ENCODE measurements at regions not wholly inside any gene's neighbourhood (a gene's known extent, or its start where the extent isn't known, plus 50 kb on each side); places are given as distances from the start of the nearest gene placed in this dataset.

DNA sequence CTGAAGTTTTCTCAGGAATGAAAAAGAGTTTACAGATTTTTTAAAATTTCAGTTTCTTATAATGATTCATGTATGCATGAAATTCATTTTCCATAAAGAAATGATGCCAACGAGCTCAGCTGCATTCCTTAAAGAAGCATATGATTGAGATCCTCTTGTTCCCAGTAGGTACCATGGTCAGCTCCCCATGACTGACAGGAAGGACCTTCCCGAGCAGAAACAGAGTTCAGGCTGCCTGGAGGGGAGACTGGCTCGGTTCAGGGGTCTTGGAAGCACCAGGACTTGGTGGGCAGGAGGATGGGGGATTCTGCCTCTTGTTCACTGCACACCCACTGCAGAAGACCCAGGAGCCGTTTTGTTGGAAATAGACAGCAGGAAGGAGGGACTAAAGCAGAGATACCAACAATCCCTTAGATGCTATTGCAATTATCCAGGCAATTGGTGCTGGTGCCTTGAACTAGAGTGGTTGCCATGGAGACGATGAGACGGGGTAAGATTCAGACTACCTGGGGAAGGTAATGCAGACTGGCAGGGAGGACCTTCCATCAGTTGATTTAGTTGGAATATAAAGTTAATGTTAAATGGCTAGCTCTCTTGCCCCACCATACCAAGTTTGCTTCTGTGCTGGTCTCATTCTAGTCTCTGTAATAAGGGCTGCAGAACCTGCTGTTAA, 447.8 kb downstream of the MTRR start:
- no peak for DNase-seq (ENCODE audit: low spot score)
- FAIRE-seq: no peak

DNA sequence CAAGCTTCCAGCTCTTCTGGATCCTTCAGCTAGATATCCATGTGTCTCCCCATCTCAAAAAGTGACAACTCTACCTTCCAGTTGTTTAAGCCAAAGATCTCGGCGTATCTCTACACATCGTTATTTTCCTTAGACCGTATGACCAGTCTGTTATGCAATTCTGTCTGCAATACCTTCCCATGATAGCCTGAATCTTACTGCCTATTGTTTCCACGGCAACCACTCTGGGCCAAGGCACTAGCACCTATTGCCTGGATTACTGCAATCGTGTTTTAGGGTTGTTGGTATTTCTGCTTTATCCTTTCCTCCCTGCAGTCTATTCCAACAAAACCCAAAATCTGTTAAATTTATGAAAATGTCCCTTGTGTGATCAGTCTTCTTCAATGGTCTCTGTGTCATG, 448.4 kb downstream of the MTRR start:
- FAIRE-seq (no peak), DNase-seq (ENCODE audit: low spot score) (no peak)

DNA sequence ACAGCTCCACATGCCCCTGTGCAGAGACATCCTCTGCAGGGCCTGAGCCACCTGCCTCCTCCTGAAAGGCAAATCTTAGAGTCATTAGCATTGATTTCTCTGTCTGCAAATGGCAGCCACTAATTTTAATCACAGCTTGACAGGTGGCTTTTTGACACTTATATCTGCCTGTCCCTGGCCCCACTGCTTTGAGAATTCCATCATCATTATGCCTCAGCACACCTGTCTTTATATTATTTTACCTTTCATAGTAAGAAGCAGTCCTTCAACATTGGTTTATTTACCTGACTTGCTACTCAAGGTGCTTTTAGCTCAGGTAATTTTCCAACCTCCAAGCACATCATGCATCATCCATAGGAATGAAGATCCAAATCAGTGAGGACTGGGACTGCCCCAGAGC, 451.3 kb downstream of the MTRR start:
- FAIRE-seq (no peak), DNase-seq (ENCODE audit: low spot score) (no peak)

DNA sequence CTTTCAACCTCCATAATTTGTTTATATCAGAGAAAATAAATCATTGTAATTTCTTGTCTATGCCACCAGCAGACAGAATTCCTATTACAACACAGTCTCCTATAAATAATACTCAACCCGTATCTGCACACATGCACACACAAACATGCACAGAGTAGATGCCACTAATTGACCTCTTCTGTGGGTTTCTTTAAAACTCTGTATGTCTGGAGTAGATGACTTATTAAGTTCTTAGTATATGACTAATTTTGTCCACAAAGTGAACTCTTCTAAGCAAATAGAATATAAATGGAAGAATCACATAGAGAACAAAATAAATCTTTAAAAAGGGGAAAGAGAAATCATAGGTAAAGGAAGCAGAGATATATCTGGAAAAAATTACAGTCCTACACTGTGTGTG, 452.3 kb downstream of the MTRR start:
- no peak for DNase-seq (ENCODE audit: low spot score)
- no peak for FAIRE-seq

DNA sequence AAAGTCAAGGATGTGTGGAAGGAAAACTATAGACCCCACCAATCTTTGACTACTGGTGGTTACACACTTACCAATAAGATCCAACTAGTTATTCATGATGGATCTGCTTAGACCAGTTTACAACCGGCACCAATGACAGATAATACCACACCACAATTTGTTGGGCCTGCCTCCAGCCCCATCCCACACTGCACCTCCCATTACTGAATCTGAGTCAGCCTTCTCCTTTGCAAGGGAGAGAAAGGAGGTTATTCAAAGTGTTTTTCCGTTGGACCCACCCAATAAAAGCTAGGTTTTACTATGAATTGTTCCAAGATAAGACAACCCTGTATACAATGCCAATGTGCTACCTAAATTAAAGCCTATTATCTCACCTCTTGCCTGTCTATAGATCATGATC, 453.5 kb downstream of the MTRR start:
- no peak for FAIRE-seq

DNA sequence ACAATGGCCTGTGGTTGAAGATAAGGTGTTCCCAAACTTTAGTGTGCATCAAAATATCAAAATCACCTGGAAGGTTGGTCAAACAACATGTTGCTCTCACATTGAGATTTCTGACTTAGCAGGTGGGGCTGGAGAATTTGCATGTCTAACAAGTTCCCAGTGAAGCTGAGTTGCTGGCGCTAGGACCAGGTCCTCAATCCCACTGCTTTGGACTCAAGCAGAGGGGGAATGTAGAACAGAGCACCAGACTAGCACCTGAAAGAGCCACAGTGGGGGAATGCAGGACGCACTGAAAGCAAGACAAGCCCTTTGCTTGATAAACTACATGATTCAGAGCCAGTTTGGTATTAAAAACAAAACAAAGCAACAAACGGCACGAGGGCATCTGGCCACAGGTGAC, 458.1 kb downstream of the MTRR start:
- DNase-seq (ENCODE audit: low spot score) (no peak), FAIRE-seq (no peak)

More for the DNA sequence above, 453.5 kb downstream of the MTRR start:
- DNase-seq (ENCODE audit: low spot score): no peak

DNA sequence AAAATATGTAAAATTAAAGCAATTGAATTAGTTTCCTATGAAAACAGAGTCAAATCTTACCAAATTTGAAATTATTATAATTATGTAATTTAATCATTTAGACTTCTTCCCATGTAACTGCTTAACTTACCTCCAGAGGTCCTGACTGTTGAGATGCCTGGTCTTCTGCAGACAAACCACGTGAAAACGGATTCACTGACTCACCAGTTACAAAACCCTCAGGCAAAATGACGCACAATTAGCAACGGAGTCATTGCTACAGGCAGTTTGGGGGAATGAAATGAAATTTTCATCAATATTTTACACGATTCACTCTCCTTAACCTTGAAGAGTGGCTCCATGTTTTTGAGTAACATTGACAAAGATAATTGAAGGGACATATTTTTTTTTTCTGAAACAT, 460.8 kb downstream of the MTRR start:
- no peak for DNase-seq (ENCODE audit: low spot score)
- no peak for FAIRE-seq

DNA sequence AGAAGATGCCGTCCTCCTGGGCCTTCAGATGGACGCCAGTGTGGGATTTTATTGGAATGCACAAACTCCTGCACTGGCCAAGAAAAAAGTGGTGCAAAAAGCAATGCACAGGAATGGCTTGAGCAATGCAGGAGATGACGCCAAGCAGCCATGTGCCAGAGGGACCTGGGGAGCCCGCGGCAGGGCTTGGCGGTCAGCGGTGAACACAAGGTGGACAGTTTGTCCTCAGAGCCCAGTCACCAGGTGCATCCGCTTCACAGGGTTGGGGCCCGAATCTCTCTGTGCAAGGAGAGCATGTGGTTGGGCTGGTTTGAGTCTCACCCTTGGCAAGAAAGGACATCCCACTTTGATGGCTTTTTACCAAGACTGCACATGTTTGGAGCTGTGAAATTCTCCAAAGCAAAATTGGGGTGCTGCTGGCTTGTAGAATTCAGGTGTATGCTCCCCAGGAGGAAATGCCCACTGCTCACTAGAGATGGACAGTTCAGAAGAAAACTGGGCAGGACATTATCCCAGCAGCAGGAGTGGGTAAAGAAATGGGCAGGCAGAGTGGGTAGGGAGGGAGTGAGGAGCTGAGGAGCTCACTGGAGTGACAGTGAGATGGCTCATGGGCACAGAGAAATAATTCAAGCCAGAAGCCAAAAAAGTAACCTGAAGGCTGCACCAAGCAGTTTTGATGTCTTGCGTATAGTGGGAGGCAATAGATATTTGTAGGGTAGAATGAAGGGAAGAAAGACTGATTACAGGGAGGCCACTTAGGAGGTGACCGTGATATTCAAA, 463.9 kb downstream of the MTRR start:
- FAIRE-seq: no peak

DNA sequence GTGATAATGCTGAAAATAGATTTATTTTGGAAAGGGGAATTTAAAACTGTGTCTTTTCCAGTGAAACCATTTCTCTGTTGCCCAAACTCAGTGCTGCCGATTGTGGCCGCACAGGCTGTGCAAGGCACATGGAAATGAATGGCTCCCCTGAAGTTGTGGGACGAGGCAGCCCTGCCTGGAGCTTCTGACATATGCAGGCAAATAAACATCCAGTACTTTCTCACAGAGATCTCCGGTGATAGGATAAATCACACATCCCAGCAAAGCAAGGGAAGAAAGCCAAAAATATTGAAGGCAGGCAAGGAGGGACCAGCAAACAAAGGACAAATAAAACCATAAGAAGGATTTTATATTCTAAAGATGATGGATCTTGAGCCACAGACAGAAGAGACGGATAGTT, 464.5 kb downstream of the MTRR start:
- DNase-seq (ENCODE audit: low spot score) (no peak), FAIRE-seq (no peak)

More for the DNA sequence above, 463.9 kb downstream of the MTRR start:
- DNase-seq (ENCODE audit: low spot score): no peak

DNA sequence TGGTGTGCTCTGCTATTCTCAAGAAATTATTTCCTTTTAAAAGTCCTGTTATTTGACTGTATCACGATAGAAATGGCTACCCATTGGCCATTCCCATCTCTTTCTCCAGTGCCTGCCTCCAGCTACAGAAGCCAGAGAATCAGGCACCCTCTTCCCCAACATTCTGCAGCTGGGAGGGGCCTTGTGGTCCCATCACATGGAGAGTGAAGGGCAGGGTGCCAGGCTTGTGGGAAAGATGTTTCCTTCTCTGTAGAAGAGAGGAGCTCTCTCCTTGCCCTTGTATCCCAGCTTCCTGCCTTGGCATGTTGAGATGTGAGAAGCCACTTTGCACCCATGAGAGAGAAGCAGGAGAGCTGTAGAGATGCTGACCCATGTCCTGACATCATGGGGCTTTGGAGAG, 465.0 kb downstream of the MTRR start:
- DNase-seq (ENCODE audit: low spot score) (no peak), FAIRE-seq (no peak)

DNA sequence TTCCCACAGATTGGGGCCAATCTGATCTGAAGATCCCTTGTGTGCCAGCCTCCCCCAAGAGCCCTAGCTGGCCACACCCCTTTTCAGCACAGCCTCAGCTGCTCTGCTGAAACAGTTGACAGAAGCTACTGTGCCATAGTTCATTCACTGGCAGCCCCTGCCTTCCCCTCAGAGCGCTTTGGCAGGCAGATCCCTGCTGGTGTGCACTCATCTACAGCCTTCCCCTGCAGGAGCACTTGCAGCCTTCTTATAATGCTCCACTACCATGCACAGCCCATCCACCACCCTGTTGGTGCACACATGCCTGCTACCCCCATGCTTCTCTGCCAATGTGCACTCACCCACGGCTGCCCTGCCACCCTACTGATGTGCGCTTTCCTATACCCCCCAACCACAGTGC, 471.3 kb downstream of the MTRR start:
- no peak for DNase-seq (ENCODE audit: low spot score)
- peak; percentile 5 for FAIRE-seq

DNA sequence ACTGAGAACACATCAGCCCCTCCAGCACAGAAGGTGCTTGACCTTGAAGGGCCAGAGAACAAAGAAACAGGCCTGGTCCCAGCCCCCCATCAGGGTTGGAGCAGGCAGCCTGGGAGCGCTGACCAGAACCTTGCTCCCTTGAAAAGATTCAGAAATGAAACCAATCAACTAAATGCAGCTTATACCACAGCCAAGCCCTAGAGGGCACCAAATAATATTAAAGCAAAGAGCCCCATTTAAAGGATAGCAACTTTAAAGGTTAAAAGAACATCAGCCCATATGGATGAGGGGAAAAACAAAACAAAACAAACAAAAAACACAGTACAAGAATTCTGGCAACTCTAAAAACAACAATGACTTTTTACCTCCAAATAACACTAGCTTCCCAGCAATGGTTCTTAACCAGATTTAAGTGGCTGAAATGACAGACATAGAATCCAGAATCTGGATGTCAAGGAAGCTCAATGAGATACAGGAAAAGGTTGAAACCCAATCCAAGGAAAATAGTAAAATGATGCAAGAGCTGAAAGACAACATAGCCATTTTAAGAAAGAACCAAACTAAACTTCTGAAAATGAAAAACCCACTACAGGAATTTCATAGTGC, 471.9 kb downstream of the MTRR start:
- DNase-seq (ENCODE audit: low spot score): peak; percentile 50
- no peak for FAIRE-seq

DNA sequence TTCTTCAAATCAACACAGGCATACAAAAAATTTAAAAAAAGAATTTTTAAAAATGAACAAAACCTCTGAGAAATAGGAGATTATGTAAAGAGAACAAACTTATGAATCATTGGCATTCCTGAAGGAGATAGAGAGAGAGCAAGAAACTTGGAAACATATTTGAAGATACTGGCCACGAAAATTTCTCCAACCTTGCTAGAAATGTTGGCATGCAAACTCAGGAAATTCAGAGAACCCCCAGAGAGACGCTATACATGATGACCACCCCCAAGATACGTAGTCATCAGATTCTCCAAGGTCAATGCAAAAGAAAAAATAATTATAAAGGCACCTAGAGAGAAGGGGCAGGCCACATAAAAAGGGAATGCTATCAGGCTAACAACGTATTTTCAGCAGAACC, 472.5 kb downstream of the MTRR start:
- DNase-seq (ENCODE audit: low spot score): no peak

DNA sequence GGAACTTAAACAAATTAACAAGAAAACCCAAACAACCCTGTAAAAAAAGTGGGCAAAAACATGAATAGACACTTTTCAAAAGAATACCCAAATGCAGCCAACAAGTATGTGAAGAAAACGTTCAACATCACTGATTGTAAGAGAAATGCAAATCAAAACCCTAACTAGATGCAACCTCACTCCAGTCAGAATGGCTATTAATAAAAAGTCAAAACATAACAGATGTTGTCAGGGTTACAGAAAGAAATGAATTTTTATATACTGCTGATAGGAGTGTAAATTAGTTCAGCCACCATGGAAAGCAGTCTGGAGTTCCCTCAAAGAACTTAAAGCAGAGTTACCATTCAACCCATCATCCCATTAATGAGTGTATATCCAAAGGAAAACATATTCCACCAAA, 479.0 kb downstream of the MTRR start:
- DNase-seq (ENCODE audit: low spot score) (no peak), FAIRE-seq (no peak)

More for the DNA sequence above, 472.5 kb downstream of the MTRR start:
- FAIRE-seq: no peak

DNA sequence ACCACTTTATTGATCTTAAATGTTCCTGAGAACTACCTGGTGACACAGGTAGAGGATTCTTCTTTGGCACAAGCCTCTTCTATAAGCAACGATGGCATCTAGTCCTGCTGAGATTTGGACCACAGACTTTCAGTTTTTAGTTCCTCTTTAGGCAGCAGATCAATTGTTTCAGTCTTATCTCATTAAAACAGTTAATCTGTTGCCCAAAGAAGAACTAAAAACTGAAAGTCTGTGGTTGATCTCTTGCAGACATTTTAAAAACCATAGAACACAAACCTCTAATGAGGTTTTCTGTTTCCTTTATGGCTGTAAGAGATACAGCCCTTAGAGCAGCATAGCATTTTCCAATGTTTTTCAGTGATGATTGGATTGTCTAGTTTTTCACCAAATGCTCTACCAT, 480.9 kb downstream of the MTRR start:
- FAIRE-seq (no peak), DNase-seq (ENCODE audit: low spot score) (no peak)

DNA sequence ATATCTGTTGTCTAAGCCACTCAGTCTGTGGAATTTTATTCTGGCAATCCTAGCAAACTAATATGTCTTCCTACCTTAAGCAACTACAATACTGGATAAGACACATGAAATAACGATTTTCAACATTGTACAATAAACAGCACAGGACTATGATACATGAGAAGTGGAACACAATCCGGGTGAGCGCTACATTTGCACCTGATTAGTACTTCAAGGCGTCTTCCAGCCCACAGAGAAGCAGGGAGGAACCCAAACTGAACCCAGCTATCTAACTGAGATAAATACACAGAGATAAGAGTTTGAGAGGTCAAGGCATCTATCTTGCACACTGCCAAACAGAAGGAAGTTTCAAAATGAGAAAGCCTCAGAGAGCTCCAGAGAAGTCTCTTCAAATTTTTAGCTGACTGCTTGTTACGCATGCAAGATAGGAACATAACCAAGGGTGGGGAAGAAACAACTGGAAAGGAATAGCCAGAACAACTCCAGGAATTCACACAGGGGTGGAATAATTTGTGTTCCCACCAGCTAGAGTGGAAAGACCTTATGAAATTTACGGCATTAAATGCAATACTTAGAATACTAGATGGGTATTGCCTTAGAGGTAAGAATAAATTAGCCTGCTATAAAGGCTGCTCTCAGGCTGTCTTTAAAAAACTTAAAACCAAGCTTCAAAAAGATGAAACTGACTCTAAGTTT, 481.8 kb downstream of the MTRR start:
- no peak for DNase-seq (ENCODE audit: low spot score)
- FAIRE-seq: no peak

DNA sequence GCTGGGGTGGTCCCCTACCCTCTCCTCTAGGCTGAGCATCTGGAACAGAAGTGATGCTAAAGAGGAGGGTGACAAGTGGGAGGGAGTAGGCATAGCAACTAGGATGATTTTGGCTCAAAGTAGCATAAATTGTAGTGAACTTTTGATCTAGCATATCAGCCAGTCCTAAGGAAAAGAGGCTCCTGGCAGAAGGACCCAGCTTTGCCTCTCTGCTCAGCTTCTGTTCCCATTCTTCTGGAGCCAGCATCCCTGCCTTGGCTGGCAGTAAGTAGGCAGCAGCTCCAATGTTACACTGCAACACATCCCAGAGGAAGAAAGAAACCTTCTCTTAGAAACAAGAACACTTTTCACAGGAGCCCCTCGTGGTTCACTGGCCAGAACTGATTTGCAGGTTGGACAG, 487.0 kb downstream of the MTRR start:
- DNase-seq (ENCODE audit: low spot score) (no peak), FAIRE-seq (no peak)

DNA sequence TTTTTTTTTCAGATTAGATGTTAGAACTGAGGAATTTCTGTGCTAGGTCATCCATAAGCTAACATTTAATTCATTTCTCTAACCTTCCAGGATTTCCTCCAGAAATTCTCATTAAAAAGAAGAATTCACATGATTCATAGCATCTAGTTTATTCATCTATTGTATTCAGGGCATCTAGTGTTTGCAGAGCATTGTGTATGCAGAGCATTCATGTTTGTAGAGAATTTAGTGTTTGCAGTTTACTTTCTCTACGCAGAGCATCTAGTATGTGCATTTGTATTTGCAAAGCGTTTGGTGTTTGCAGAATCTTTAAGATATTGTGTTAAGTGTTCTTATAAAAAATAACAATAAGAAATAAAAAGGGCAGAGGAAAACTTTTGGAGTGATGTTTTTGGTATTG, 491.1 kb downstream of the MTRR start:
- no peak for FAIRE-seq
- no peak for DNase-seq (ENCODE audit: low spot score)

DNA sequence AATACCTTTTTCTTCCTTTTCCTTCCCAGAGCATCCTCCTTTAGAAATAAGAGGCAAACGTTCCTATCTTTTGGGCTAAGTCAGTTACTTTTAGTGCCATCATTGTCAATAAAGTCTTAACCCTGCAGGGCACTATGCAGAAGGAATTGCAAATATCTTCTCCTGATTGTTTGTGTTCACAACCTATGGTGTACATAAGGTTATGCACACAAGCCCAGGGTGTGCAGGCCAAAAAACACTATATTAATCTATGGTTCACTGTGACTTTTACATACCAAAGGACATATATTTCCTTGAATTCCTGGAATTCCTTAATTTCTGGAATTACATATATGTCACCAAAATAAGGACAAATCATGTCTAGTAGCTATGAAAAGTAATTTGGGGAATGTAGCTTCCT, 493.5 kb downstream of the MTRR start:
- FAIRE-seq (no peak), DNase-seq (ENCODE audit: low spot score) (no peak)

DNA sequence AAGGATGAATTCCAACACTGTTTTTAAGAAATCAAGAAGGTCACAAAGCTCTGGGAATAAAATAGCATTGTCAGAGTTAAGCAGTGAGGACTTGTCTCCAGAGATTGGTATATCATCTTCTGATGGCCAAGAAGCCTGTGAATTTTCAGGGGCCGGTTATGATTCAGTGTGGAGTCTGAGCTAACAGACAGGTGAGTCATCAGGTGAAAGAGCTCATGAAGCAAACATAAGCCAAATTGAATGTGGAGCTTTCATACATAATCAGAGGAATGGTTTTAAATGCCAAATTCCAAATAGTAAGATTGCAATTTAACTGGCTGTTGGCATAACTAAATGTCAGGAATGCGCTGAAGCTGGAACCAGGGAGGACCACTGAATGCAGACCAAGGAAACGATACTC, 494.2 kb downstream of the MTRR start:
- DNase-seq (ENCODE audit: low spot score) (peak; percentile 64), FAIRE-seq (no peak)

DNA sequence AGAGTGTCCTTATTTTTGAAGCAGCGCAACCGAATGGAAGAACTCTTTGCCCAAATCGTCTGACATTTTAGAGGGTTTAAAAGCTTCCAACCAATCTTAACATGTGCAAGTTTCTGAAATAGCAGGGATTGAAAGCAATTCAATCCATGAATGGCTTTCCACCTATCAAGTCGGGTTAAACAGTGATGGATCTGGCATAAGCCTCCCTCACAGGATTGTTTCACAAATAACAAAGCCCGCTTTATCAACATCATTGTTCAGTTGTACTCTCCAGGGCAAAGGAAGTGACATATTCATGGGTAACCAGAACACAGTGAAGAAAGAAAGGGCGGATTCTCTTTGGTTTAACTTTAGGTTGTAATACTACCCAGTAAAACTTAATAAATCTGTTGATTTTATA, 497.3 kb downstream of the MTRR start:
- DNase-seq (ENCODE audit: low spot score) (no peak), FAIRE-seq (no peak)

DNA sequence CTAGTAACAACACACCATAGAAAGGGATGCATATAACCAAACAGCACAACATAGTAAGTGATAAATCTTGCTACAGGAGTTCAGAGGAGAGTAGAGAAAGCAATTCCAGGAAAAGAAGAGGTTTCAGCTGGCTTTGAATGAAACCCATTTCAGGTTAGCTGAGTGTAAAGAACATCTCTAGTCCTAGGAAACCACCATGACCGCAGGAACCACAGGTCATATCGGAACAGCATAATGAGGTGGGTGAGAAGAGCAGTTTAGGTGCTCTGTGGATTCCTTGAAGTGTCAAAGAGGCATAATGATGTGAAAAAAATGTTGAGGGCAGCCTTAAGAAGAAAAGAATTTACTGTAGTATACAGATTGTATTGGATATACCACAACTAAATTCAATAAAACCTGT, 507.5 kb downstream of the MTRR start:
- DNase-seq (ENCODE audit: low spot score): no peak
- no peak for FAIRE-seq

Measured in urothelium cell line (cell line).